T-helper 2 cell treated with Interferon-gamma antibody and Interleukin-4, amounts not matched to agents 100 ng/mL and 5 ng/mL, for 36 hours (primary cell): ENCODE measurements at regions not wholly inside any gene's neighbourhood (a gene's known extent, or its start where the extent isn't known, plus 50 kb on each side); places are given as distances from the start of the nearest gene placed in this dataset.

ENCODE experiments used
- intact Hi-C: fragments of 100-400 bp; cut with micrococcal nuclease; formaldehyde crosslinking; loops from one replicate; pipeline ENCODE4 v1.15.1; 2023

- intact Hi-C loops: no loop called here
Observed at GRCh38 chr2:116645155-116645554, 1169.3 kb upstream of the DDX18 start.

GRCh38 chr2:116668691-116669090 is 1145.8 kb upstream of the DDX18 start:
- intact Hi-C loops: no loop called here

GRCh38 chr2:116669782-116670181 is 1144.7 kb upstream of the DDX18 start:
- intact Hi-C loops: no loop called here

GRCh38 chr2:116674188-116674587 is 1140.3 kb upstream of the DDX18 start:
- intact Hi-C loops: no loop called here

GRCh38 chr2:116676776-116677175 is 1137.7 kb upstream of the DDX18 start:
- intact Hi-C loops: no loop called here

- intact Hi-C loops: no loop called here
Observed at GRCh38 chr2:116680256-116680936, 1134.1 kb upstream of the DDX18 start.

GRCh38 chr2:116687371-116687770 is 1127.1 kb upstream of the DDX18 start:
- intact Hi-C loops: no loop called here

- intact Hi-C loops: no loop called here
Observed at GRCh38 chr2:116692988-116693387, 1121.5 kb upstream of the DDX18 start.

- intact Hi-C loops: no loop called here
Observed at GRCh38 chr2:116696223-116696622, 1118.3 kb upstream of the DDX18 start.

- intact Hi-C loops: no loop called here
Observed at GRCh38 chr2:116696903-116697302, 1117.6 kb upstream of the DDX18 start.

- intact Hi-C loops: no loop called here
Observed at GRCh38 chr2:116706396-116706795, 1108.1 kb upstream of the DDX18 start.

- intact Hi-C loops: no loop called here
Observed at GRCh38 chr2:116716038-116716437, 1098.5 kb upstream of the DDX18 start.

GRCh38 chr2:116716444-116716843 is 1098.0 kb upstream of the DDX18 start:
- intact Hi-C loops: no loop called here

GRCh38 chr2:116717832-116718231 is 1096.7 kb upstream of the DDX18 start:
- intact Hi-C loops: no loop called here

GRCh38 chr2:116718451-116718850 is 1096.0 kb upstream of the DDX18 start:
- intact Hi-C loops: no loop called here

GRCh38 chr2:116719836-116720235 is 1094.7 kb upstream of the DDX18 start:
- intact Hi-C loops: no loop called here

GRCh38 chr2:116724550-116724949 is 1089.9 kb upstream of the DDX18 start:
- intact Hi-C loops: no loop called here

GRCh38 chr2:116732322-116732721 is 1082.2 kb upstream of the DDX18 start:
- intact Hi-C loops: no loop called here

- intact Hi-C loops: no loop called here
Observed at GRCh38 chr2:116733699-116734098, 1080.8 kb upstream of the DDX18 start.

- intact Hi-C loops: no loop called here
Observed at GRCh38 chr2:116737951-116738350, 1076.5 kb upstream of the DDX18 start.

GRCh38 chr2:116747103-116747502 is 1067.4 kb upstream of the DDX18 start:
- intact Hi-C loops: no loop called here

- intact Hi-C loops: no loop called here
Observed at GRCh38 chr2:116749994-116750393, 1064.5 kb upstream of the DDX18 start.

GRCh38 chr2:116754381-116755101 is 1060.0 kb upstream of the DDX18 start:
- intact Hi-C loops: no loop called here
